ENCODE measurements at regions not wholly inside any gene's neighbourhood (a gene's known extent, or its start where the extent isn't known, plus 50 kb on each side); places are given as distances from the start of the nearest gene placed in this dataset.

- TF ChIP-seq POLR2AphosphoS5 (IDR thresholded peaks at IDR 0.05): no peak
- TF ChIP-seq CTCF (IDR thresholded peaks at IDR 0.05): no peak
Observed at GRCh38 chr6:149203509-149203908, 114.0 kb upstream of the TAB2 start.
